GM12865 (cell line): ENCODE measurements at regions not wholly inside any gene's neighbourhood (a gene's known extent, or its start where the extent isn't known, plus 50 kb on each side); places are given as distances from the start of the nearest gene placed in this dataset.
A peak's percentile ranks its signal among the peaks of the same experiment; 100 is the strongest.
"Not testable (repeated sequence)": the region's sequence is repeated elsewhere in the genome, so short reads cannot be mapped to it uniquely, and the experiment has no call there.

Experiments
- DNase-seq: peaks from one replicate; pipeline ENCODE4 v3.0.0; 2010; ENCODE audit warnings: low read depth
- H3K4me3 ChIP-seq: 2 replicates; pipeline ENCODE4 v1.5.1; 2011; ENCODE audit warnings: mild to moderate bottlenecking, low read depth, low read length, control low read depth
- CTCF ChIP-seq: IDR thresholded peaks from 2 replicates; pipeline ENCODE4 v1.5.1; 2011; ENCODE audit warnings: low read length, control low read depth, low read depth, inconsistent platforms; ENCODE audit not compliant: insufficient read depth; ENCODE audit errors: missing control alignments

- DNase-seq, H3K4me3 ChIP-seq: not testable (repeated sequence)
Measured at GRCh38 chr5:11392-11791, 80.6 kb upstream of the PLEKHG4B start.

- no peak for DNase-seq
- H3K4me3 ChIP-seq = no peak overlapping the region
- no peak for TF ChIP-seq CTCF
Measured at GRCh38 chr5:11898-12297, 80.1 kb upstream of the PLEKHG4B start.

- no peak for TF ChIP-seq CTCF
- H3K4me3 ChIP-seq = no peak overlapping the region
- no peak for DNase-seq
Measured at GRCh38 chr5:13234-13633, 78.7 kb upstream of the PLEKHG4B start.

GRCh38 chr5:14676-15075 is 77.3 kb upstream of the PLEKHG4B start:
- DNase-seq, H3K4me3 ChIP-seq: not testable (repeated sequence)

- not testable (repeated sequence) for H3K4me3 ChIP-seq, DNase-seq
Measured at GRCh38 chr5:20276-20675, 71.7 kb upstream of the PLEKHG4B start.

- peak; percentile 22 for TF ChIP-seq CTCF
- no peak overlapping the region for H3K4me3 ChIP-seq
- DNase-seq = no peak
Measured at GRCh38 chr5:21654-22233, 70.2 kb upstream of the PLEKHG4B start.

GRCh38 chr5:23907-24306 is 68.1 kb upstream of the PLEKHG4B start:
- not testable (repeated sequence) for H3K4me3 ChIP-seq, DNase-seq

GRCh38 chr5:25067-25466 is 66.9 kb upstream of the PLEKHG4B start:
- H3K4me3 ChIP-seq, DNase-seq: not testable (repeated sequence)

GRCh38 chr5:30131-30530 is 61.8 kb upstream of the PLEKHG4B start:
- TF ChIP-seq CTCF = no peak
- DNase-seq = no peak

GRCh38 chr5:30556-30955 is 61.4 kb upstream of the PLEKHG4B start:
- DNase-seq = not testable (repeated sequence)

More at GRCh38 chr5:30131-30530, 61.8 kb upstream of the PLEKHG4B start:
- H3K4me3 ChIP-seq = no peak overlapping the region

More at GRCh38 chr5:30556-30955, 61.4 kb upstream of the PLEKHG4B start:
- H3K4me3 ChIP-seq = not testable (repeated sequence)
